GM11168 (cell line): ENCODE measurements at regions not wholly inside any gene's neighbourhood (a gene's known extent, or its start where the extent isn't known, plus 50 kb on each side); places are given as distances from the start of the nearest gene placed in this dataset.

ENCODE experiments used
- in situ Hi-C: fragments of 300-500 bp; cut with MboI; formaldehyde crosslinking; loops from one replicate; pipeline ENCODE4 v1.12.0; 2022; ENCODE audit warnings: low sequenced_read_pairs; ENCODE audit not compliant: unreplicated experiment

- in situ Hi-C loops: no loop called here
Measured at GRCh38 chr20:40803381-40803780, 114.3 kb upstream of the MAFB start.

- in situ Hi-C loops: no loop called here
Measured at GRCh38 chr20:40805592-40805991, 116.6 kb upstream of the MAFB start.

- in situ Hi-C loops: no loop called here
Measured at GRCh38 chr20:40806929-40807820, 118.1 kb upstream of the MAFB start.

- in situ Hi-C loops: no loop called here
Measured at GRCh38 chr20:40807821-40808170, 118.8 kb upstream of the MAFB start.

GRCh38 chr20:40808936-40809335 is 119.9 kb upstream of the MAFB start:
- in situ Hi-C loops: no loop called here

- in situ Hi-C loops: no loop called here
Measured at GRCh38 chr20:40809361-40809760, 120.3 kb upstream of the MAFB start.

GRCh38 chr20:40810332-40811000 is 121.4 kb upstream of the MAFB start:
- in situ Hi-C loops: no loop called here

- in situ Hi-C loops: no loop called here
Measured at GRCh38 chr20:40811004-40811403, 122.0 kb upstream of the MAFB start.

- in situ Hi-C loops: no loop called here
Measured at GRCh38 chr20:40811660-40812414, 122.8 kb upstream of the MAFB start.

- in situ Hi-C loops: no loop called here
Measured at GRCh38 chr20:40812415-40812925, 123.4 kb upstream of the MAFB start.

- in situ Hi-C loops: no loop called here
Measured at GRCh38 chr20:40813029-40813431, 124.0 kb upstream of the MAFB start.

- in situ Hi-C loops: no loop called here
Measured at GRCh38 chr20:40813708-40814630, 124.9 kb upstream of the MAFB start.

GRCh38 chr20:40814631-40814960 is 125.6 kb upstream of the MAFB start:
- in situ Hi-C loops: no loop called here

- in situ Hi-C loops: no loop called here
Measured at GRCh38 chr20:40815156-40816038, 126.4 kb upstream of the MAFB start.

GRCh38 chr20:40816039-40816352 is 127.0 kb upstream of the MAFB start:
- in situ Hi-C loops: no loop called here

GRCh38 chr20:40821429-40821828 is 132.4 kb upstream of the MAFB start:
- in situ Hi-C loops: no loop called here

- in situ Hi-C loops: no loop called here
Measured at GRCh38 chr20:40826699-40827098, 137.7 kb upstream of the MAFB start.

GRCh38 chr20:40835321-40835720 is 146.3 kb upstream of the MAFB start:
- in situ Hi-C loops: no loop called here

GRCh38 chr20:40838509-40838908 is 149.5 kb upstream of the MAFB start:
- in situ Hi-C loops: no loop called here
